SU-DHL-6 (cell line): ENCODE measurements at regions not wholly inside any gene's neighbourhood (a gene's known extent, or its start where the extent isn't known, plus 50 kb on each side); places are given as distances from the start of the nearest gene placed in this dataset.

Source experiments
- H2AFZ ChIP-seq: fragments of 200-600 bp; sonication (generic); 2 replicates; pipeline ENCODE4 v1.6.1; 2014; ENCODE audit warnings: low read depth, mild to moderate bottlenecking, moderate library complexity, mixed read lengths, antibody characterized with exemption, low read length; ENCODE audit not compliant: severe bottlenecking
- H3F3A ChIP-seq: fragments of 200-600 bp; shearing (Covaris generic); 2 replicates; pipeline ENCODE4 v1.6.0; 2016; ENCODE audit warnings: antibody characterized with exemption, mild to moderate bottlenecking; ENCODE audit not compliant: insufficient read depth
- H3K27ac ChIP-seq: fragments of 200-600 bp; sonication (generic); 2 replicates; pipeline ENCODE4 v1.5.1; 2016; ENCODE audit warnings: low read depth, mild to moderate bottlenecking, low read length, moderate library complexity, mixed read lengths
- H3K27me3 ChIP-seq: fragments of 200-600 bp; sonication (generic), shearing (Covaris generic); 2 replicates; pipeline ENCODE4 v1.6.0; 2014; ENCODE audit warnings: mild to moderate bottlenecking, low read length
- H3K36me3 ChIP-seq: fragments of 200-600 bp; sonication (generic); 2 replicates; pipeline ENCODE4 v1.6.1; 2014; ENCODE audit warnings: mild to moderate bottlenecking, low read length, mixed read lengths
- H3K4me2 ChIP-seq: fragments of 300-600, 200-600 bp; shearing (Covaris generic), sonication (generic); 2 replicates; pipeline ENCODE4 v1.6.0; 2014; ENCODE audit warnings: low read length, low read depth, mild to moderate bottlenecking; ENCODE audit not compliant: poor library complexity, severe bottlenecking
- H3K4me3 ChIP-seq: fragments of 200-600 bp; sonication (generic); 2 replicates; pipeline ENCODE4 v1.5.1; 2014; ENCODE audit warnings: antibody characterized with exemption, low read length, mild to moderate bottlenecking, mixed read lengths; ENCODE audit not compliant: insufficient read depth, poor library complexity, severe bottlenecking
- H3K79me2 ChIP-seq: fragments of 200-600 bp; sonication (generic); 2 replicates; pipeline ENCODE4 v1.6.1; 2014; ENCODE audit warnings: mild to moderate bottlenecking, low read length, moderate library complexity; ENCODE audit not compliant: insufficient read depth
- H3K9ac ChIP-seq: fragments of 200-600 bp; sonication (generic); 2 replicates; pipeline ENCODE4 v1.7.0; 2014; ENCODE audit warnings: mild to moderate bottlenecking, low read length
- H3K9me2 ChIP-seq: fragments of 200-600 bp; sonication (generic); replicated peaks from 2 replicates; pipeline ENCODE4 v1.6.1; 2014; ENCODE audit warnings: low read length; ENCODE audit not compliant: insufficient read depth
- H3K9me3 ChIP-seq: fragments of 200-600 bp; sonication (generic); 2 replicates; pipeline ENCODE4 v1.6.1; 2014; ENCODE audit warnings: low read length, mixed read lengths; ENCODE audit not compliant: insufficient read depth
- H4K20me1 ChIP-seq: fragments of 200-600 bp; sonication (generic); 2 replicates; pipeline ENCODE4 v1.6.1; 2014; ENCODE audit warnings: low read depth, mild to moderate bottlenecking, antibody characterized with exemption, low read length, moderate library complexity, mixed read lengths
- CTCF ChIP-seq: fragments of 200-600 bp; sonication (generic); IDR thresholded peaks from one replicate; pipeline ENCODE4 v1.5.1; 2017; ENCODE audit warnings: antibody characterized with exemption, mild to moderate bottlenecking, low read length, moderate library complexity; ENCODE audit not compliant: insufficient read depth, poor library complexity, severe bottlenecking
- EZH2phosphoT487 ChIP-seq: fragments of 200-600 bp; sonication (generic), shearing (Covaris generic); conservative IDR thresholded peaks from 2 replicates; pipeline ENCODE4 v1.6.1; 2018; ENCODE audit warnings: mild to moderate bottlenecking, antibody characterized with exemption, low read length, moderate library complexity, mixed read lengths

GRCh38 chr3:24911076-24911475, 416.4 kb upstream of the THRB start:
- H3K36me3 ChIP-seq = no peaks in the 10 kb centered on the region
- no peak overlapping the region for H3K4me3 ChIP-seq
- H3K4me2 ChIP-seq = no peak overlapping the region
- H3K27me3 ChIP-seq = no peaks in the 10 kb centered on the region
- H3K27ac ChIP-seq = no peak overlapping the region
- H4K20me1 ChIP-seq = no peaks in the 10 kb centered on the region
- H3K9me3 ChIP-seq = no peaks in the 10 kb centered on the region
- H3K79me2 ChIP-seq = no peaks in the 10 kb centered on the region
- H3K9ac ChIP-seq = no peak overlapping the region
- no peak overlapping the region for H2AFZ ChIP-seq
- no peak for TF ChIP-seq CTCF
- TF ChIP-seq EZH2phosphoT487 = no peak
- H3F3A ChIP-seq = no peaks in the 10 kb centered on the region
- H3K9me2 ChIP-seq = no peaks in the 10 kb centered on the region

GRCh38 chr3:24915639-24916038, 421.0 kb upstream of the THRB start:
- TF ChIP-seq CTCF = no peak
- TF ChIP-seq EZH2phosphoT487 = no peak
- no peaks in the 10 kb centered on the region for H3K79me2 ChIP-seq

GRCh38 chr3:24917908-24918307, 423.3 kb upstream of the THRB start:
- Histone ChIP-seq H3K4me3 (no peak overlapping the region), H3K27me3 (no peaks in the 10 kb centered on the region), H3K4me2 (no peak overlapping the region), H4K20me1 (no peaks in the 10 kb centered on the region), H3K36me3 (no peaks in the 10 kb centered on the region), H3K79me2 (no peaks in the 10 kb centered on the region), H3K27ac (no peak overlapping the region), H2AFZ (no peak overlapping the region), H3K9me3 (no peaks in the 10 kb centered on the region), H3K9ac (no peak overlapping the region), H3K9me2 (no peaks in the 10 kb centered on the region), H3F3A (no peaks in the 10 kb centered on the region)
- TF ChIP-seq CTCF (no peak), EZH2phosphoT487 (no peak)

More at GRCh38 chr3:24915639-24916038, 421.0 kb upstream of the THRB start:
- no peaks in the 10 kb centered on the region for H3K36me3 ChIP-seq
- no peak overlapping the region for H3K4me3 ChIP-seq
- H3K4me2 ChIP-seq = no peak overlapping the region
- no peaks in the 10 kb centered on the region for H3K9me3 ChIP-seq
- no peaks in the 10 kb centered on the region for H3K9me2 ChIP-seq
- no peak overlapping the region for H3K9ac ChIP-seq
- H3F3A ChIP-seq = no peaks in the 10 kb centered on the region
- H4K20me1 ChIP-seq = no peaks in the 10 kb centered on the region
- no peak overlapping the region for H2AFZ ChIP-seq
- no peak overlapping the region for H3K27ac ChIP-seq
- H3K27me3 ChIP-seq = no peaks in the 10 kb centered on the region
